K562 (cell line): ENCODE measurements at regions not wholly inside any gene's neighbourhood (a gene's known extent, or its start where the extent isn't known, plus 50 kb on each side); places are given as distances from the start of the nearest gene placed in this dataset.

ENCODE experiments used
- ATAC-seq: fragments of 200-7000 bp; cut with Tn5 transposase; 3 replicates; pipeline ENCODE4 v1.9.1; 2020; ENCODE audit warnings: moderate library complexity
- BruUV-seq: library from RNA; stranded (reverse); fragments of 400-500 nt; replicated peaks from 2 replicates; lab custom pipeline; 2021; lab: Mats Ljungman, UMichigan
- CTCF ChIA-PET: fragments of 300-600 bp; formaldehyde crosslinking; extraction: SDS; loops from one replicate; lab custom pipeline; 2021; ENCODE audit warnings: low intra/inter-chr PET ratio; lab: Yijun Ruan, JAX
- POLR2A ChIA-PET: fragments of 300-600, 350-650 bp; sonication (Branson Sonifier 250); formaldehyde crosslinking; extraction: SDS; loops from one replicate; lab custom pipeline; 2021; ENCODE audit warnings: antibody characterized with exemption, inconsistent platforms; lab: Yijun Ruan, JAX
- DNase-seq, 4 experiments: peaks; one replicate each; pipeline versions ENCODE4 v3.0.0 to v3.0.0-alpha.2; 2011 to 2018; ENCODE audit warnings: low spot score in 3 of 4, mixed read lengths in 3 of 4; ENCODE audit errors: extremely low read depth in 1 of 4
- FAIRE-seq: peaks from 2 replicates; lab custom pipeline; 2011; peaks lifted over from hg19 to GRCh38; lab: Jason Lieb, UNC
- H2AFZ ChIP-seq: 2 replicates; pipeline ENCODE4 v1.6.0; 2011; ENCODE audit warnings: low read depth, low read length, control low read depth, inconsistent platforms
- H3K27ac ChIP-seq: fragments of 200-600 bp; 3 replicates; pipeline ENCODE4 v1.8.0; 2011; ENCODE audit warnings: low read depth, mild to moderate bottlenecking, control low read depth, inconsistent platforms, low read length, moderate library complexity, mixed read lengths; ENCODE audit errors: extremely low read depth
- H3K27me3 ChIP-seq, 2 experiments: fragments of 300-600 bp in 1 of 2; 2 replicates in 1 of 2; 3 replicates in 1 of 2; pipeline versions ENCODE4 v1.6.0 to v1.8.0; 2011; ENCODE audit warnings: inconsistent platforms in 2 of 2, low read length in 2 of 2, mild to moderate bottlenecking in 1 of 2, mixed read lengths in 1 of 2, moderate library complexity in 1 of 2; ENCODE audit not compliant: control insufficient read depth in 2 of 2, insufficient read depth in 2 of 2
- H3K36me3 ChIP-seq: fragments of 300-600 bp; 3 replicates; pipeline ENCODE4 v1.8.0; 2011; ENCODE audit warnings: mild to moderate bottlenecking, low read length, inconsistent platforms; ENCODE audit not compliant: control insufficient read depth, insufficient read depth
- H3K4me1 ChIP-seq, 2 experiments: fragments of 200-600 bp in 1 of 2; replicated peaks in 1 of 2; 2 replicates in 1 of 2; 3 replicates in 1 of 2; pipeline versions ENCODE4 v1.5.1 to v1.8.0; 2011; ENCODE audit warnings: inconsistent platforms in 2 of 2, low read length in 2 of 2, mild to moderate bottlenecking in 1 of 2, mixed read lengths in 1 of 2, moderate library complexity in 1 of 2; ENCODE audit not compliant: control insufficient read depth in 2 of 2, insufficient read depth in 2 of 2
- H3K4me2 ChIP-seq: 2 replicates; pipeline ENCODE4 v1.6.1; 2011; ENCODE audit warnings: low read length, control low read depth, inconsistent platforms, mixed read lengths; ENCODE audit not compliant: insufficient read depth
- H3K4me3 ChIP-seq: fragments of 200-600 bp; sonication (generic), shearing (Covaris generic); 2 replicates; pipeline ENCODE4 v1.5.1; 2016; ENCODE audit warnings: control low read depth, inconsistent platforms
- H3K79me2 ChIP-seq: fragments of 200-600 bp; 3 replicates; pipeline ENCODE4 v1.8.0; 2011; ENCODE audit warnings: low read length, inconsistent platforms; ENCODE audit not compliant: control insufficient read depth, insufficient read depth
- H3K9ac ChIP-seq, 2 experiments: 2 replicates each; pipeline versions ENCODE4 v1.6.0 to v1.6.1; 2011; ENCODE audit warnings: low read depth in 2 of 2, low read length in 2 of 2, control low read depth in 1 of 2, inconsistent platforms in 1 of 2, mild to moderate bottlenecking in 1 of 2, mixed read lengths in 1 of 2; ENCODE audit not compliant: insufficient read depth in 1 of 2
- H3K9me1 ChIP-seq: one replicate; pipeline ENCODE4 v1.6.0; 2011; ENCODE audit warnings: inconsistent platforms, mild to moderate bottlenecking, low read length, moderate library complexity; ENCODE audit not compliant: control insufficient read depth, insufficient read depth
- H3K9me3 ChIP-seq: replicated peaks from 2 replicates; pipeline ENCODE4 v1.5.1; 2011; ENCODE audit warnings: low read depth, low read length, inconsistent platforms; ENCODE audit not compliant: control insufficient read depth, insufficient read depth
- H4K20me1 ChIP-seq: replicated peaks from 2 replicates; pipeline ENCODE4 v1.6.1; 2011; ENCODE audit warnings: low read length, inconsistent platforms, mixed read lengths; ENCODE audit not compliant: control insufficient read depth, insufficient read depth
- ARNT ChIP-seq, 2 experiments: fragments of 450-650 bp; IDR thresholded peaks; 2 replicates each; pipeline ENCODE4 v1.6.1; 2016; ENCODE audit warnings: mild to moderate bottlenecking in 1 of 2
- ATF6 ChIP-seq: sonication (generic); formaldehyde crosslinking; IDR thresholded peaks from 2 replicates; pipeline ENCODE4 v1.4.0; 2020; ENCODE audit warnings: mild to moderate bottlenecking, missing genetic modification reagents
- CBX5 ChIP-seq: IDR thresholded peaks from 2 replicates; pipeline ENCODE4 v1.6.1; 2014; ENCODE audit warnings: low read depth, borderline replicate concordance
- GTF2B ChIP-seq: IDR thresholded peaks from 2 replicates; pipeline ENCODE4 v1.6.1; 2011; ENCODE audit not compliant: insufficient read length; ENCODE audit errors: extremely low read depth
- HDAC1 ChIP-seq, 2 experiments: fragments of 450-650 bp; IDR thresholded peaks; 2 replicates each; pipeline ENCODE4 v1.6.1; 2016 to 2017; ENCODE audit warnings: inconsistent platforms in 1 of 2, mild to moderate bottlenecking in 1 of 2, moderate library complexity in 1 of 2
- KDM4B ChIP-seq, 2 experiments: fragments of 450-650 bp in 1 of 2; sonication (generic) in 1 of 2; IDR thresholded peaks; 2 replicates each; pipeline ENCODE4 v1.6.1; 2016 to 2017; ENCODE audit warnings: borderline replicate concordance in 2 of 2, antibody characterized with exemption in 1 of 2, low read depth in 1 of 2, mild to moderate bottlenecking in 1 of 2
- NR0B1 ChIP-seq: fragments of 450-650 bp; IDR thresholded peaks from one replicate; pipeline ENCODE4 v1.6.1; 2018; ENCODE audit warnings: mild to moderate bottlenecking, moderate library complexity; ENCODE audit not compliant: partially characterized antibody
- OTX1 ChIP-seq: fragments of 450-650 bp; formaldehyde crosslinking; IDR thresholded peaks from 2 replicates; pipeline ENCODE4 v1.4.0; 2022; ENCODE audit warnings: mild to moderate bottlenecking
- POLR2A ChIP-seq: fragments of 450-650 bp; conservative IDR thresholded peaks from 2 replicates; pipeline ENCODE4 v1.6.1; 2016
- POLR2AphosphoS2 ChIP-seq: IDR thresholded peaks from 2 replicates; pipeline ENCODE4 v1.6.1; 2012; ENCODE audit warnings: low read length, improper control_type of control experiment
- POLR2B ChIP-seq: fragments of 450-650 bp; IDR thresholded peaks from 2 replicates; pipeline ENCODE4 v1.6.1; 2018; ENCODE audit warnings: low read depth; ENCODE audit not compliant: partially characterized antibody
- RBM25 ChIP-seq: fragments of 200-400 bp; formaldehyde crosslinking; IDR thresholded peaks from 2 replicates; pipeline ENCODE4 v1.6.1; 2018; ENCODE audit warnings: low read length, low read depth, moderate library complexity; ENCODE audit not compliant: severe bottlenecking
- SREBF2 ChIP-seq: sonication (generic); formaldehyde crosslinking; IDR thresholded peaks from 2 replicates; pipeline ENCODE4 v1.4.0; 2020; ENCODE audit warnings: mild to moderate bottlenecking, missing genetic modification reagents
- ZKSCAN1 ChIP-seq: fragments of 150-350 bp; IDR thresholded peaks from 2 replicates; pipeline ENCODE4 v1.6.1; 2016; ENCODE audit warnings: low read depth, low read length
- ZNF121 ChIP-seq: sonication (generic); formaldehyde crosslinking; conservative IDR thresholded peaks from 2 replicates; pipeline ENCODE4 v1.8.0; 2022; ENCODE audit warnings: missing genetic modification reagents
- ZNF134 ChIP-seq: fragments of 250-450 bp; sonication (Bioruptor Pico); conservative IDR thresholded peaks from 2 replicates; pipeline ENCODE4 v1.4.0; 2020
- WGBS: fragments of 100-300 bp; shearing (Covaris generic); methylation state at CpG from one replicate; pipeline ENCODE4 v1.1.6; 2016; ENCODE audit warnings: low coverage, mixed read lengths; ENCODE audit not compliant: insufficient coverage; ENCODE audit errors: missing lambda C conversion rate; 5-methylcytosine and 5-hydroxymethylcytosine counted together
- in situ Hi-C: fragments of 300-500 bp; cut with MboI; formaldehyde crosslinking; loops from 4 replicates; pipeline ENCODE4 v1.15.0; 2018; ENCODE audit warnings: inconsistent platforms, mixed read lengths
- intact Hi-C: fragments of 100-400 bp; cut with micrococcal nuclease; formaldehyde crosslinking; loops from 2 replicates; pipeline ENCODE4 v1.14.2; 2022
- TF ChIP-seq, protein P1 (sequence below): IDR thresholded peaks from 2 replicates; pipeline ENCODE4 v1.6.1; 2012; ENCODE audit warnings: low read depth, low read length, improper control_type of control experiment, borderline replicate concordance
- TF ChIP-seq, protein P2 (sequence below): fragments of 450-650 bp; IDR thresholded peaks from 2 replicates; pipeline ENCODE4 v1.6.1; 2014; ENCODE audit warnings: low read depth, mild to moderate bottlenecking, moderate library complexity, borderline replicate concordance

DNA sequence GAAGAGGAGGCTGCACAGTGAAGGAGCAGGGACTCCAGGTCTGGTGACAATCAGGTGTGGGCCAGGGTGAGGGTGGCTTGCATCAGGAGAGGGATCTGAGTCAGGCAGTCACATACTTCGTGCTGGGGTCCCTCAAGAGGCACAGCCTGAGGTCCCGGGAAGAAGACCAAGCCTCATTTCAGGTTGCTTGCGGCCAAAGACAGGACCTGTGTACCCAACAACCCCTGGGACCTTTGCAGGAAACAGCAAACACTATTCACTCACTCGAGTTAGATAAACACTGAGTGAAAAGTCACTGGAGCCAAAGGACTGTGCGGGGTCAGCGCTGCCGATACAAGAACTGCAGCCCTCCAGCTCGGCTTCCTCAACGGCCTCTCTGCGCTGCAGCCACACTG, 104.4 kb downstream of the SINHCAF start:
- Histone ChIP-seq H3K4me3 (no peak overlapping the region), H3K79me2 (no peaks in the 10 kb centered on the region), H2AFZ (no peak overlapping the region), H3K27ac (no peak overlapping the region), H3K9me1 (no peaks in the 10 kb centered on the region), H3K4me1 (no peaks in the 10 kb centered on the region), H4K20me1 (peaks cover 6% of the 10 kb centered on the region; the same call in 1 of the 2 replicates), H3K9me3 (no peaks in the 10 kb centered on the region), H3K27me3 (peaks cover 7 to 58% of the 10 kb centered on the region in 2 experiments; a peak in 4 of 5 replicates), H3K36me3 (no peaks in the 10 kb centered on the region), H3K9ac (no peak overlapping the region), H3K4me2 (no peak overlapping the region)
- ChIA-PET CTCF (no interaction called here), POLR2A (no interaction called here)
- TF ChIP-seq ARNT (IDR thresholded peaks at IDR 0.05) (no peak), RBM25 (no peak), POLR2AphosphoS2 (no peak), KDM4B (IDR thresholded peaks at IDR 0.05; ENCODE audit: borderline replicate concordance in 2 of 2, low read depth in 1 of 2) (no peak), ZNF134 (CRISPR knock-in tag) (no peak), GTF2B (no peak), SREBF2 (CRISPR knock-in tag) (no peak), ATF6 (CRISPR knock-in tag) (no peak), OTX1 (CRISPR knock-in tag) (no peak), ZNF121 (CRISPR knock-in tag) (no peak), HDAC1 (IDR thresholded peaks at IDR 0.05) (no peak), ZKSCAN1 (no peak), CBX5 (no peak), NR0B1 (no peak), POLR2B (no peak), POLR2A (no peak)
- TF ChIP-seq, protein P1, sequence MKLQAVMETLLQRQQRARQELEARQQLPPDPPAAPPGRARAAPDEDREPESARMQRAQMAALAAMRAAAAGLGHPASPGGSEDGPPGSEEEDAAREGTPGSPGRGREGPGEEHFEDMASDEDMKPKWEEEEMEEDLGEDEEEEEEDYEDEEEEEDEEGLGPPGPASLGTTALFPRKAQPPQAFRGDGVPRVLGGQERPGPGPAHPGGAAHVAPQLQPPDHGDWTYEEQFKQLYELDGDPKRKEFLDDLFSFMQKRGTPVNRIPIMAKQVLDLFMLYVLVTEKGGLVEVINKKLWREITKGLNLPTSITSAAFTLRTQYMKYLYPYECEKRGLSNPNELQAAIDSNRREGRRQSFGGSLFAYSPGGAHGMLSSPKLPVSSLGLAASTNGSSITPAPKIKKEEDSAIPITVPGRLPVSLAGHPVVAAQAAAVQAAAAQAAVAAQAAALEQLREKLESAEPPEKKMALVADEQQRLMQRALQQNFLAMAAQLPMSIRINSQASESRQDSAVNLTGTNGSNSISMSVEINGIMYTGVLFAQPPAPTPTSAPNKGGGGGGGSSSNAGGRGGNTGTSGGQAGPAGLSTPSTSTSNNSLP: no peak
- TF ChIP-seq, protein P2, sequence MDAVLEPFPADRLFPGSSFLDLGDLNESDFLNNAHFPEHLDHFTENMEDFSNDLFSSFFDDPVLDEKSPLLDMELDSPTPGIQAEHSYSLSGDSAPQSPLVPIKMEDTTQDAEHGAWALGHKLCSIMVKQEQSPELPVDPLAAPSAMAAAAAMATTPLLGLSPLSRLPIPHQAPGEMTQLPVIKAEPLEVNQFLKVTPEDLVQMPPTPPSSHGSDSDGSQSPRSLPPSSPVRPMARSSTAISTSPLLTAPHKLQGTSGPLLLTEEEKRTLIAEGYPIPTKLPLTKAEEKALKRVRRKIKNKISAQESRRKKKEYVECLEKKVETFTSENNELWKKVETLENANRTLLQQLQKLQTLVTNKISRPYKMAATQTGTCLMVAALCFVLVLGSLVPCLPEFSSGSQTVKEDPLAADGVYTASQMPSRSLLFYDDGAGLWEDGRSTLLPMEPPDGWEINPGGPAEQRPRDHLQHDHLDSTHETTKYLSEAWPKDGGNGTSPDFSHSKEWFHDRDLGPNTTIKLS: no peak
- in situ Hi-C loops (no loop called here), intact Hi-C loops (no loop called here)
- FAIRE-seq (no peak), DNase-seq (no peak), ATAC-seq (no peak)
- BruUV-seq: no TSS peak
- WGBS: 2% methylated on average over 10 of the region's 10 CpGs
